Astrocyte (in vitro differentiated cells and primary cell): ENCODE measurements at regions not wholly inside any gene's neighbourhood (a gene's known extent, or its start where the extent isn't known, plus 50 kb on each side); places are given as distances from the start of the nearest gene placed in this dataset.

Source experiments
- DNase-seq: peaks from one replicate; pipeline ENCODE4 v3.0.0-alpha.2; 2010; ENCODE audit warnings: low read depth
- FAIRE-seq: peaks from 2 replicates; lab custom pipeline; 2011; peaks lifted over from hg19 to GRCh38; lab: Jason Lieb, UNC
- H2AFZ ChIP-seq: 2 replicates; pipeline ENCODE4 v1.6.0; 2012; ENCODE audit warnings: low read depth, low read length, inconsistent platforms
- H3K27ac ChIP-seq: 2 replicates; pipeline ENCODE4 v1.5.1; 2011; ENCODE audit warnings: low read depth, low read length, inconsistent platforms
- H3K27me3 ChIP-seq: 2 replicates; pipeline ENCODE4 v1.6.0; 2011; ENCODE audit warnings: low read length, inconsistent platforms; ENCODE audit not compliant: insufficient read depth
- H3K36me3 ChIP-seq: 2 replicates; pipeline ENCODE4 v1.5.1; 2011; ENCODE audit warnings: low read length, inconsistent platforms; ENCODE audit not compliant: insufficient read depth
- H3K4me1 ChIP-seq: 2 replicates; pipeline ENCODE4 v1.5.1; 2011; ENCODE audit warnings: low read length, inconsistent platforms; ENCODE audit not compliant: insufficient read depth
- H3K4me2 ChIP-seq: 2 replicates; pipeline ENCODE4 v1.6.0; 2012; ENCODE audit warnings: low read length, inconsistent platforms
- H3K4me3 ChIP-seq: 2 replicates; pipeline ENCODE4 v1.5.1; 2011; ENCODE audit warnings: low read depth, mild to moderate bottlenecking, low read length, inconsistent platforms; ENCODE audit not compliant: insufficient read depth
- H3K79me2 ChIP-seq: 2 replicates; pipeline ENCODE4 v1.6.0; 2012; ENCODE audit warnings: mild to moderate bottlenecking, low read length, inconsistent platforms; ENCODE audit not compliant: insufficient read depth
- H3K9ac ChIP-seq: 2 replicates; pipeline ENCODE4 v1.6.0; 2012; ENCODE audit warnings: mild to moderate bottlenecking, low read length, inconsistent platforms
- H3K9me3 ChIP-seq: 2 replicates; pipeline ENCODE4 v1.5.1; 2012; ENCODE audit warnings: low read depth, mild to moderate bottlenecking, low read length, inconsistent platforms; ENCODE audit not compliant: insufficient read depth
- H4K20me1 ChIP-seq: 2 replicates; pipeline ENCODE4 v1.6.0; 2012; ENCODE audit warnings: low read length, inconsistent platforms; ENCODE audit not compliant: insufficient read depth
- H3K27ac Mint-ChIP-seq: one replicate; pipeline ENCODE4 v1.8.0; 2021; ENCODE audit warnings: mild to moderate bottlenecking, mixed read lengths; ENCODE audit not compliant: unreplicated experiment
- H3K27me3 Mint-ChIP-seq: one replicate; pipeline ENCODE4 v1.8.0; 2021; ENCODE audit warnings: low read depth, mixed read lengths; ENCODE audit not compliant: unreplicated experiment
- H3K36me3 Mint-ChIP-seq: one replicate; pipeline ENCODE4 v1.8.0; 2021; ENCODE audit warnings: low read depth, mixed read lengths; ENCODE audit not compliant: unreplicated experiment
- H3K4me1 Mint-ChIP-seq: one replicate; pipeline ENCODE4 v1.8.0; 2021; ENCODE audit warnings: low read depth, mixed read lengths; ENCODE audit not compliant: unreplicated experiment
- H3K4me3 Mint-ChIP-seq: one replicate; pipeline ENCODE4 v1.8.0; 2021; ENCODE audit warnings: mild to moderate bottlenecking, moderate library complexity, mixed read lengths; ENCODE audit not compliant: unreplicated experiment
- H3K9me3 Mint-ChIP-seq: one replicate; pipeline ENCODE4 v1.8.0; 2021; ENCODE audit warnings: mild to moderate bottlenecking, mixed read lengths; ENCODE audit not compliant: unreplicated experiment
- CTCF ChIP-seq: IDR thresholded peaks from 2 replicates; pipeline ENCODE4 v1.5.1; 2011; ENCODE audit warnings: low read depth, mild to moderate bottlenecking, inconsistent platforms, low read length, moderate library complexity; ENCODE audit not compliant: insufficient read depth
- EZH2 ChIP-seq: IDR thresholded peaks from 2 replicates; pipeline ENCODE4 v1.6.1; 2012; ENCODE audit warnings: mild to moderate bottlenecking, low read length, inconsistent platforms; ENCODE audit not compliant: insufficient read depth

GRCh38 chr4:155587766-155588165 lies 78.9 kb upstream of the GUCY1A1 start:
- no peaks in the 10 kb centered on the region for H3K36me3 ChIP-seq
- H3K9me3 Mint-ChIP-seq: no peaks in the 10 kb centered on the region
- H3K9ac ChIP-seq: no peak overlapping the region
- H3K4me3 Mint-ChIP-seq: no peak overlapping the region
- H3K27ac Mint-ChIP-seq: no peak overlapping the region
- DNase-seq: no peak
- no peak for TF ChIP-seq CTCF
- TF ChIP-seq EZH2: no peak
- H3K27me3 ChIP-seq: no peaks in the 10 kb centered on the region
- H3K27ac ChIP-seq: no peak overlapping the region
- no peak overlapping the region for H3K4me2 ChIP-seq
- H3K36me3 Mint-ChIP-seq: no peaks in the 10 kb centered on the region
- H3K4me1 ChIP-seq: no peaks in the 10 kb centered on the region
- no peaks in the 10 kb centered on the region for H4K20me1 ChIP-seq
- H3K79me2 ChIP-seq: no peaks in the 10 kb centered on the region
- no peak overlapping the region for H2AFZ ChIP-seq
- no peaks in the 10 kb centered on the region for H3K9me3 ChIP-seq
- no peaks in the 10 kb centered on the region for H3K27me3 Mint-ChIP-seq
- H3K4me1 Mint-ChIP-seq: peaks cover 9% of the 10 kb centered on the region
- H3K4me3 ChIP-seq: no peak overlapping the region
- no peak for FAIRE-seq

- Histone ChIP-seq H4K20me1 (no peaks in the 10 kb centered on the region), H3K9ac (no peak overlapping the region), H3K79me2 (no peaks in the 10 kb centered on the region), H3K4me2 (peak overlapping the region; percentile 5), H3K9me3 (no peaks in the 10 kb centered on the region), H3K36me3 (no peaks in the 10 kb centered on the region), H3K4me3 (no peak overlapping the region), H3K27me3 (no peaks in the 10 kb centered on the region), H2AFZ (no peak overlapping the region), H3K4me1 (no peaks in the 10 kb centered on the region), H3K27ac (no peak overlapping the region)
- TF ChIP-seq EZH2 (no peak), CTCF (no peak)
- Mint-ChIP-seq H3K27ac (peak overlapping the region; percentile 8), H3K9me3 (no peaks in the 10 kb centered on the region), H3K4me3 (no peak overlapping the region), H3K36me3 (no peaks in the 10 kb centered on the region), H3K4me1 (peaks cover 10% of the 10 kb centered on the region), H3K27me3 (no peaks in the 10 kb centered on the region)
- FAIRE-seq: peak; percentile 29
- peak; percentile 84 for DNase-seq
Measured at GRCh38 chr4:155582971-155583437, 83.6 kb upstream of the GUCY1A1 start.

- Histone ChIP-seq H3K9me3 (no peaks in the 10 kb centered on the region), H4K20me1 (no peaks in the 10 kb centered on the region), H3K36me3 (no peaks in the 10 kb centered on the region), H3K4me3 (no peak overlapping the region), H3K79me2 (no peaks in the 10 kb centered on the region), H3K9ac (no peak overlapping the region), H3K27me3 (no peaks in the 10 kb centered on the region), H2AFZ (no peak overlapping the region), H3K4me2 (no peak overlapping the region), H3K27ac (no peak overlapping the region), H3K4me1 (no peaks in the 10 kb centered on the region)
- H3K27ac Mint-ChIP-seq: no peak overlapping the region
- peaks cover 10% of the 10 kb centered on the region for H3K4me1 Mint-ChIP-seq
- DNase-seq: no peak
- no peaks in the 10 kb centered on the region for H3K36me3 Mint-ChIP-seq
- no peaks in the 10 kb centered on the region for H3K27me3 Mint-ChIP-seq
- H3K4me3 Mint-ChIP-seq: no peak overlapping the region
- FAIRE-seq: no peak
- no peak for TF ChIP-seq EZH2
- H3K9me3 Mint-ChIP-seq: no peaks in the 10 kb centered on the region
Measured at GRCh38 chr4:155582041-155582440, 84.6 kb upstream of the GUCY1A1 start.
